ENCODE measurements at regions not wholly inside any gene's neighbourhood (a gene's known extent, or its start where the extent isn't known, plus 50 kb on each side); places are given as distances from the start of the nearest gene placed in this dataset.

GRCh38 chr4:79666875-79667274 lies 258.8 kb upstream of the GK2 start:
- 85% methylated on average over 3 of the region's 3 CpGs for WGBS
- TF ChIP-seq POLR2A (IDR thresholded peaks at IDR 0.05; ENCODE audit: low read depth): no peak
- no peak for TF ChIP-seq POLR2AphosphoS5 (IDR thresholded peaks at IDR 0.05)
- TF ChIP-seq EP300 (IDR thresholded peaks at IDR 0.05): no peak
- no peak for TF ChIP-seq CTCF (IDR thresholded peaks at IDR 0.05)

GRCh38 chr4:79666112-79666511 lies 258.1 kb upstream of the GK2 start:
- intact Hi-C loops (cut with DNase I): no loop called here
- no peak overlapping the region for H3K27ac ChIP-seq (replicated peaks in 1 of 4)
- 66% methylated on average over 1 of the region's 1 CpG for WGBS
- H3K9me3 ChIP-seq: peaks cover 0 to 9% (median 0%) of the 10 kb centered on the region in 4 donors
- TF ChIP-seq POLR2AphosphoS5 (IDR thresholded peaks at IDR 0.05): no peak
- TF ChIP-seq POLR2A (IDR thresholded peaks at IDR 0.05; ENCODE audit: low read depth): no peak
- H3K27me3 ChIP-seq: no peaks in the 10 kb centered on the region
- peaks cover 0 to 14% (median 9%) of the 10 kb centered on the region in 4 donors for H3K4me1 ChIP-seq
- no peak for DNase-seq (ENCODE audit: extremely low spot score)
- no peaks in the 10 kb centered on the region for H3K36me3 ChIP-seq
- H3K4me3 ChIP-seq: no peak overlapping the region

More at GRCh38 chr4:79666875-79667274, 258.8 kb upstream of the GK2 start:
- Histone ChIP-seq H3K27me3 (no peaks in the 10 kb centered on the region), H3K27ac (replicated peaks in 1 of 4) (no peak overlapping the region), H3K4me3 (no peak overlapping the region), H3K4me1 (peaks cover 0 to 14% (median 9%) of the 10 kb centered on the region in 4 donors), H3K9me3 (peaks cover 0 to 9% (median 0%) of the 10 kb centered on the region in 4 donors), H3K36me3 (no peaks in the 10 kb centered on the region)
- no peak for DNase-seq (ENCODE audit: extremely low spot score)
- intact Hi-C loops (cut with DNase I): no loop called here

- peaks cover 0 to 14% (median 9%) of the 10 kb centered on the region in 4 donors for H3K4me1 ChIP-seq
- intact Hi-C loops (cut with DNase I): no loop called here
- H3K27me3 ChIP-seq: no peaks in the 10 kb centered on the region
- peaks cover 0 to 3% (median 0%) of the 10 kb centered on the region in 4 donors for H3K9me3 ChIP-seq
- 96% methylated on average over 3 of the region's 4 CpGs for WGBS
- no peak overlapping the region for H3K27ac ChIP-seq (replicated peaks in 1 of 4)
- DNase-seq (ENCODE audit: extremely low spot score): no peak
- no peaks in the 10 kb centered on the region for H3K36me3 ChIP-seq
- H3K4me3 ChIP-seq: no peak overlapping the region
- TF ChIP-seq POLR2AphosphoS5 (IDR thresholded peaks at IDR 0.05) (no peak), CTCF (IDR thresholded peaks at IDR 0.05) (no peak), POLR2A (IDR thresholded peaks at IDR 0.05; ENCODE audit: low read depth) (no peak), EP300 (IDR thresholded peaks at IDR 0.05) (no peak)
These were observed 255.8 kb upstream of the GK2 start for GRCh38 chr4:79663865-79664264.

- Histone ChIP-seq H3K4me1 (peaks cover 0 to 14% (median 9%) of the 10 kb centered on the region in 4 donors), H3K4me3 (no peak overlapping the region), H3K9me3 (no peaks in the 10 kb centered on the region), H3K27me3 (no peaks in the 10 kb centered on the region), H3K27ac (replicated peaks in 1 of 4) (no peak overlapping the region), H3K36me3 (no peaks in the 10 kb centered on the region)
- DNase-seq (ENCODE audit: extremely low spot score): no peak
- intact Hi-C loops (cut with DNase I): no loop called here
- 62% methylated on average over 1 of the region's 1 CpG for WGBS
- TF ChIP-seq POLR2AphosphoS5 (IDR thresholded peaks at IDR 0.05) (no peak), POLR2A (IDR thresholded peaks at IDR 0.05; ENCODE audit: low read depth) (no peak), CTCF (IDR thresholded peaks at IDR 0.05) (no peak), EP300 (IDR thresholded peaks at IDR 0.05) (no peak)
These were observed 255.1 kb upstream of the GK2 start for GRCh38 chr4:79663141-79663540.

GRCh38 chr4:79662651-79663050 lies 254.6 kb upstream of the GK2 start:
- TF ChIP-seq CTCF (IDR thresholded peaks at IDR 0.05): no peak
- no peak for TF ChIP-seq POLR2A (IDR thresholded peaks at IDR 0.05; ENCODE audit: low read depth)
- TF ChIP-seq EP300 (IDR thresholded peaks at IDR 0.05): no peak
- intact Hi-C loops (cut with DNase I): no loop called here
- WGBS: 93% methylated on average over 3 of the region's 3 CpGs

More at GRCh38 chr4:79662651-79663050, 254.6 kb upstream of the GK2 start:
- Histone ChIP-seq H3K27me3 (no peaks in the 10 kb centered on the region), H3K36me3 (no peaks in the 10 kb centered on the region), H3K4me3 (no peak overlapping the region), H3K4me1 (peaks cover 0 to 14% (median 9%) of the 10 kb centered on the region in 4 donors), H3K27ac (replicated peaks in 1 of 4) (no peak overlapping the region), H3K9me3 (peaks cover 0 to 3% (median 1%) of the 10 kb centered on the region in 4 donors)
- no peak for DNase-seq (ENCODE audit: extremely low spot score)

All from esophagus muscularis mucosa (tissue), 4 donors.